ENCODE measurements at regions not wholly inside any gene's neighbourhood (a gene's known extent, or its start where the extent isn't known, plus 50 kb on each side); places are given as distances from the start of the nearest gene placed in this dataset.

DNA sequence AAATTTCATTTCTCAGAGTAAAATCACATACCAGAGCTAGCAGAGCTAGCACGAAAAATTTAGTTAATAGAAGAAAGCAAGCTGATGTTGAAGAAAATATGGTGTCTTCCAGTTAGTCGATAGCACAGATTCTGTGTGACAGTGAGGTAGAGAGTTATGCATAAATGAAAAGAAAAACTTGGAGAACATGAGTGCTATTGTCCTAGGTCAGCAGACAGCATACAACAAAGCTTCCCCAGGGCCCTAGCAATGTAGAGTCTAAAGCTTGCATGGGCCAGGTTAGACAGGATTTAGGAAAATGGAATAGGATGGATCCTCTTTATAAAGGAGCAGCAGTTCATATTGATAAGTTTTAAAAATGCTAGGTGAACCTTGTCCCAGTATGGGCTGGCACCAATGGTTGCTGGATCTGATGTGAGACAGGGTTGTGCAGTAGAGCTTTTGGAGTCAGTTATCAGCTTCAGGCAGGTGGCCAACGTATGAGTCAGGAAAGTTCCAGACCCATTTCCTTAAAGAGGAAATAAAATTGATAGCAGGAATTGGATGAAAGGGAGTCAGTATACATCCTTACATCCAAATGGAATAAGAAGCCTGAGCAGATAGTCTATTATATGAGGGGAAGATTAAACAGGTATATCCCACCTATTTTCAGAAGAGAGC is 277.2 kb downstream of the FRK start:
- Mint-ChIP-seq H3K27ac (ENCODE audit: unreplicated experiment) (no peak overlapping the region), H3K4me3 (ENCODE audit: unreplicated experiment) (no peak overlapping the region), H3K4me1 (ENCODE audit: low read depth, unreplicated experiment) (no peaks in the 10 kb centered on the region), H3K36me3 (ENCODE audit: unreplicated experiment) (no peaks in the 10 kb centered on the region), H3K9me3 (ENCODE audit: unreplicated experiment) (no peaks in the 10 kb centered on the region), H3K27me3 (ENCODE audit: unreplicated experiment) (no peaks in the 10 kb centered on the region)
- TF ChIP-seq, protein P1, sequence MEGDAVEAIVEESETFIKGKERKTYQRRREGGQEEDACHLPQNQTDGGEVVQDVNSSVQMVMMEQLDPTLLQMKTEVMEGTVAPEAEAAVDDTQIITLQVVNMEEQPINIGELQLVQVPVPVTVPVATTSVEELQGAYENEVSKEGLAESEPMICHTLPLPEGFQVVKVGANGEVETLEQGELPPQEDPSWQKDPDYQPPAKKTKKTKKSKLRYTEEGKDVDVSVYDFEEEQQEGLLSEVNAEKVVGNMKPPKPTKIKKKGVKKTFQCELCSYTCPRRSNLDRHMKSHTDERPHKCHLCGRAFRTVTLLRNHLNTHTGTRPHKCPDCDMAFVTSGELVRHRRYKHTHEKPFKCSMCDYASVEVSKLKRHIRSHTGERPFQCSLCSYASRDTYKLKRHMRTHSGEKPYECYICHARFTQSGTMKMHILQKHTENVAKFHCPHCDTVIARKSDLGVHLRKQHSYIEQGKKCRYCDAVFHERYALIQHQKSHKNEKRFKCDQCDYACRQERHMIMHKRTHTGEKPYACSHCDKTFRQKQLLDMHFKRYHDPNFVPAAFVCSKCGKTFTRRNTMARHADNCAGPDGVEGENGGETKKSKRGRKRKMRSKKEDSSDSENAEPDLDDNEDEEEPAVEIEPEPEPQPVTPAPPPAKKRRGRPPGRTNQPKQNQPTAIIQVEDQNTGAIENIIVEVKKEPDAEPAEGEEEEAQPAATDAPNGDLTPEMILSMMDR (IDR thresholded peaks at IDR 0.05; ENCODE audit: partially characterized antibody, unreplicated experiment): no peak
- no peak for DNase-seq

- Mint-ChIP-seq H3K27me3 (ENCODE audit: unreplicated experiment) (no peaks in the 10 kb centered on the region), H3K4me3 (ENCODE audit: unreplicated experiment) (no peak overlapping the region), H3K9me3 (ENCODE audit: unreplicated experiment) (no peaks in the 10 kb centered on the region), H3K27ac (ENCODE audit: unreplicated experiment) (no peak overlapping the region), H3K36me3 (ENCODE audit: unreplicated experiment) (no peaks in the 10 kb centered on the region), H3K4me1 (ENCODE audit: low read depth, unreplicated experiment) (no peaks in the 10 kb centered on the region)
- TF ChIP-seq, protein P1 (IDR thresholded peaks at IDR 0.05; ENCODE audit: partially characterized antibody, unreplicated experiment): no peak
- DNase-seq: no peak
Measured at GRCh38 chr6:115782612-115783011, 278.1 kb downstream of the FRK start.

GRCh38 chr6:115773741-115774140 is 286.9 kb downstream of the FRK start:
- Mint-ChIP-seq H3K4me3 (ENCODE audit: unreplicated experiment) (no peak overlapping the region), H3K9me3 (ENCODE audit: unreplicated experiment) (no peaks in the 10 kb centered on the region), H3K36me3 (ENCODE audit: unreplicated experiment) (no peaks in the 10 kb centered on the region), H3K27ac (ENCODE audit: unreplicated experiment) (no peak overlapping the region), H3K27me3 (ENCODE audit: unreplicated experiment) (no peaks in the 10 kb centered on the region), H3K4me1 (ENCODE audit: low read depth, unreplicated experiment) (no peaks in the 10 kb centered on the region)
- no peak for DNase-seq
- TF ChIP-seq, protein P1 (IDR thresholded peaks at IDR 0.05; ENCODE audit: partially characterized antibody, unreplicated experiment): no peak

DNA sequence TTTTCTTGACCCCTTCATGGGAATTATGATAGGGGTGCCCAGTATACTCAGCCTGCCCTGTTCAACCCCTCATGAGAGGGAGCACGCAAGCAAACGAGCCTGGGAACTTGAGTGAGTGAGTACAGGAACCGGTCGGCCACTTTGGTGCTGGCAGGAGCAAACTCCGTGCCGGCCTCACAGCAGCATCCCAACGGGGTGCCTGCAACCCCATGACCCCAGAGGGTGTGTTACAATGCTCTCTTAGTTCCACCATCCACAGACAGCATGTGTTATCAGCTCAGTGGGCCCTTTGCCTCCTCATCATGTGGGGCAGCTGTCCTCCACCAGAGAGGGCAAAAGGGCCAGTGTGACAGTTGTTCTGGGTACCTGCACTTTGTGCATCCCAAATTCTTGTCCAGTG is 289.8 kb downstream of the FRK start:
- H3K4me1 Mint-ChIP-seq (ENCODE audit: low read depth, unreplicated experiment): peaks cover 4% of the 10 kb centered on the region
- no peak overlapping the region for H3K4me3 Mint-ChIP-seq (ENCODE audit: unreplicated experiment)
- H3K27ac Mint-ChIP-seq (ENCODE audit: unreplicated experiment): no peak overlapping the region
- no peaks in the 10 kb centered on the region for H3K36me3 Mint-ChIP-seq (ENCODE audit: unreplicated experiment)
- no peaks in the 10 kb centered on the region for H3K9me3 Mint-ChIP-seq (ENCODE audit: unreplicated experiment)
- DNase-seq: no peak
- H3K27me3 Mint-ChIP-seq (ENCODE audit: unreplicated experiment): no peaks in the 10 kb centered on the region
- TF ChIP-seq, protein P1 (IDR thresholded peaks at IDR 0.05; ENCODE audit: partially characterized antibody, unreplicated experiment): no peak

- H3K27ac Mint-ChIP-seq (ENCODE audit: unreplicated experiment): no peak overlapping the region
- H3K4me1 Mint-ChIP-seq (ENCODE audit: low read depth, unreplicated experiment): peaks cover 4% of the 10 kb centered on the region
- H3K27me3 Mint-ChIP-seq (ENCODE audit: unreplicated experiment): no peaks in the 10 kb centered on the region
- H3K9me3 Mint-ChIP-seq (ENCODE audit: unreplicated experiment): no peaks in the 10 kb centered on the region
- no peak overlapping the region for H3K4me3 Mint-ChIP-seq (ENCODE audit: unreplicated experiment)
- TF ChIP-seq, protein P1 (IDR thresholded peaks at IDR 0.05; ENCODE audit: partially characterized antibody, unreplicated experiment): no peak
- no peaks in the 10 kb centered on the region for H3K36me3 Mint-ChIP-seq (ENCODE audit: unreplicated experiment)
- no peak for DNase-seq
Measured at GRCh38 chr6:115768500-115768899, 292.2 kb downstream of the FRK start.
